CMK (cell line): ENCODE measurements at regions not wholly inside any gene's neighbourhood (a gene's known extent, or its start where the extent isn't known, plus 50 kb on each side); places are given as distances from the start of the nearest gene placed in this dataset.
"Not testable (repeated sequence)": the region's sequence is repeated elsewhere in the genome, so short reads cannot be mapped to it uniquely, and the experiment has no call there.

Source experiments
- DNase-seq: peaks from one replicate; pipeline ENCODE4 v3.0.0-alpha.2; 2010; ENCODE audit warnings: low read depth

- DNase-seq: no peak
Observed at GRCh38 chr9:86614871-86615849, 260.9 kb upstream of the TUT7 start.

GRCh38 chr9:86613943-86614342, 259.7 kb upstream of the TUT7 start:
- no peak for DNase-seq

GRCh38 chr9:86611534-86611933, 257.3 kb upstream of the TUT7 start:
- not testable (repeated sequence) for DNase-seq

- DNase-seq: no peak
Observed at GRCh38 chr9:86605303-86605702, 251.1 kb upstream of the TUT7 start.

DNA sequence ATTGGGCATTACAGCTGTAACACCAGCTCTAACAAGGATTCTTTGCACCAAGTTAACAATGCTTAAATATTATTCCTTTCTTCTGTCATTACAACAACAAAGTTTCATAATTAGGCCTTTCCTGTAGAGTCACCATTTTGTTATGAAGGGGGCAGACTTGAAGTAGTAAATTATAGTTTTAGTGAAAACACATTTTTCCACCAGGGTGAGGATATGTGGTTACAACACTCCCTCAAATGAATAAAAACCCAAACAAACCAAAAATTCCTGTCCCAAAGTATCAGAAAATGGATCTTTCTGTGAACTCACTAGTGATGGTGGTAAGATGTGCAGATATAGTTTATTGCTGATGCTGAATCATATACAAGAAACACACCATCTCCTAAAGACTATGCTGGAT, 250.5 kb upstream of the TUT7 start:
- DNase-seq: no peak

- DNase-seq: no peak
Observed at GRCh38 chr9:86602715-86603114, 248.5 kb upstream of the TUT7 start.

GRCh38 chr9:86601697-86602096, 247.5 kb upstream of the TUT7 start:
- no peak for DNase-seq

GRCh38 chr9:86600977-86601376, 246.8 kb upstream of the TUT7 start:
- no peak for DNase-seq

DNA sequence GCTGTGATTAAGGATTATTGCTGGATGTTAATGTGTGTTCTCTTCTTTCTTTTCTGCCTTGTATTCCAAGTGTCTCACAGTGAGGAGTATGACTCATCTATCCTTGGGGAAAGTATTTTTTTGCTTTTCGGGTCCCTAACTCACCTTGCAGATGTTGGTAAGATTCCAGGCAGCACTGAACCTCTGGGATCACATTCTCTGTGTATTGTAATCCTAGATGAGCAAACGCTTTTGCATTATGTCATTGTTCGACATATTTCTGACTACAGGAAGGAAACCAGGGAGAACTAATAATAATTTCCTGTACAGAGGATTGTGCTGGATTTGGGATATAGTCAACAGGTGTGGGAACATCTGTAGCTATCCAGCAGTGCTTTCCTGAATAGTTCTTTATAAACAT, 246.1 kb upstream of the TUT7 start:
- no peak for DNase-seq

DNA sequence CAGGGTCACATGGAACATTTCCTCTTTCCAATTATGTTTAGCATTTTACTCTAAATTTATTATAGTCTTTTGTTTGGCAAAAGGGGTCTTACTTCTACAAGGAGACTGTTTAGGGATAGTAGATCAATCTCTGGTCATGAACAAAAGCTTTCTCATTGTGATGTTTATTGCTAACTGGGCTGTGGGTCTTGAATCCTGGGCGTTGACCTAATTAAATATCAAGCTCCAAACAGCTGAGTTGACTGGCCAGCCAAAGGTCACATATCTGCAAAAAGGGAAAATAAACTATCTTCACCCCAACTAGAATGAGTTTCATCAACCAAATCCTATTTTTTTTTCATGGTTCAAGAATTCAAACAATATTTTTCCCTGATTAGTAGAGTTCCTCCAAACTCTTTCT, 245.4 kb upstream of the TUT7 start:
- DNase-seq: no peak

- DNase-seq: no peak
Observed at GRCh38 chr9:86598411-86599239, 244.4 kb upstream of the TUT7 start.

DNA sequence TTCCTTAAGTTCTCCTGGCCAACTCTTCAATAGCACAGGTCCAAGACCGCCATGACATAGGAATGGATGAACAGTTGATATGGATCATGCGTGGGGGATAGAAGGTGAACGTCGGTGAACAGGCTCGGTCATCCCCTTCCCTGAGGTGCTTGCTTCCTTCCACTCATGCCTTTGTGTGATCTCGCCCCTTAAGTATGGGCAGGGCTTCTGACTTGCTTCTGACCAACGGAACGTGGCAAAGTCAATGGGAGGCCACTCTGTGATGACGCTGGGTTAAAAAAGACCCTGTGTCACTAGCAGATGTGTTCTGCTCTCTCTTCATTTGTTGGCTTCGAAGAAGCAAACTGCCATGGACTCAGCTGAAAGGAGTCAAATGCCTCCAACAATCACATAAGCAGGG, 240.5 kb upstream of the TUT7 start:
- no peak for DNase-seq

GRCh38 chr9:86591472-86591871, 237.3 kb upstream of the TUT7 start:
- DNase-seq: no peak

DNA sequence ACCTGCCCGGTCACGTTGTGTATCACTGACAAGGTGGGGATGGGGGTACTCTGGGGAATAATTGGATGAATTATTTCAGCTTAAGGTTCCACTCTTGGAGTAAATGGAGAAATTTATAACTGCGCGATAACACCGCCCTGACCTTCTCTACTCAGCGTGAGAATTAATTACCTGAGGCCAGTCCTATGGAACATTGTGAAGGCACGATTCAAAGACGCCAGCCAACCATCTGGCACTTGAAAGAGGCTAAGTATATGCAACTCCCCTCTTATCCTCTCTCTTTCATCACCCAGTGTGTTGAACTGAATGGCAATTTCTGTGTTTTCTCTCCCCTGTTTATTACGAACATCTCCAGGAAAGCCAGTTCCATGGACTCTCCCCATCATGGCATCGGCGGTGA, 235.5 kb upstream of the TUT7 start:
- DNase-seq: no peak

DNA sequence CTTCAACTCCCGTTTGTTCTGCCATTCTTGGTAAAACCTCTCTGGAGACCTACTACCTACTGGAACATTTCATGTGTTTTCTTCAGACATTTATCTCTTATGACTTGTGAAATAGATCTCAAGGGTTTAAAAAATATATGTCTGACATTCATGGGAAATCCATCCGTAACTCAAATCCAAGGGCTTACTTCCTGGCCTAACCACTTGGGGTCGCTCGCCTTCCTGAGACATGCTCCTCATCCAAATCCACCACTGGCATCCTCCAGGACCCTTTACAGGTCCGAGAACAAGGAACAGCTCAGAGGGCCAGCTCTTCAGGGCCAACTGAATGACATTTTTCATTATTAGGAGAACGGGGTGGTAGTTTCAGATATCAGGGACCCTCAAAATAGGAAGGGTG, 235.1 kb upstream of the TUT7 start:
- no peak for DNase-seq

DNA sequence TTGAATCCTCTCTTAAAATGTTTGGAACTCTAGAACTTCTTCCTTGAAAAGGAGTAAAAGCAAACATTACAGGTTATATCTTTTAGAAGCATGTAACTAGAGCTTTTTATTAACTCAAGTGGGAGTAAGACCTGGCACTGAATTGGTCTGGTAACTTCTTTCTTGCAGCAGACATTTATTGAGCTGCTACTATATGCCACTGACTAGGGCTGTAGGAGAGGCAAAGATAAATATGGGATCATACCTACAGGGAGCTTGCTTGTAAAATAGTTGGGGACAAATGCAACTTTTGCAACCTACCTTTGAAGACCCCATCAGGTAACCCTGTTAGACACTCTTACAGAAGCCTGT, 231.9 kb upstream of the TUT7 start:
- DNase-seq: no peak

DNA sequence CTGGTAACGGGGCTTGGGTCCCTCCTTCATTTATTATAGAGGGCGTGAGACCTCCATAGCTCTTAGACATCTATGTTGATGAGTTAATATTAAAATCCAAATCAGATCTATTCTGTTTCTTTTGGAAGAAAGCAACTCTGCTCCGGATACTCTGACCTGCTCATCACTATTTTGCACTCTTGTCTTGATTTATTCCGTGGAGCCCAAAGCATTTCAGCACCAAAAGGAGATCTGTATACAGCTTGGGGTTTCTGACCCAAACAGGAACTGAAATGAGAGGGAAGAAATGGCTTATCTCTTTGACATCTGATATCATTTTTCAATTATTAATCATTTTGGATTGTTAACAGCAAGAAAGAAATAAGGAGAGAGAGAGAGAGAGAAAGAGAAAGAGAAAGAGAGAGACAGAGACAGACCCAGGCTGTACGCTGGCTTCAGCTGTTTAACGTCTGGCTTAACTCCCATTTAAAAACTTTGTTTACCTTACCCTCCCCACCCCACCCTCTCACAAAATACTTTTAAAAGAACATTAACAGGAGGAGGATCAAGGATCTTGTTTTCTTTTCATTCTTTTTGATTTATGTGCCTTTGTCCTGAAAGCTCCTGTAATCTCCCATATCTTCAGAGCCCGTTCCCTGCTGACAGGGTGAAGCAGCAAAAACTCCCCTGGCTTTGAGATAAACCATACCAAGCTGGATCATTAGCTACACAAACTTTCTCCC, 231.4 kb upstream of the TUT7 start:
- no peak for DNase-seq

GRCh38 chr9:86580688-86581087, 226.5 kb upstream of the TUT7 start:
- DNase-seq: no peak

GRCh38 chr9:86578722-86579121, 224.5 kb upstream of the TUT7 start:
- no peak for DNase-seq

GRCh38 chr9:86577420-86578333, 223.5 kb upstream of the TUT7 start:
- no peak for DNase-seq

DNA sequence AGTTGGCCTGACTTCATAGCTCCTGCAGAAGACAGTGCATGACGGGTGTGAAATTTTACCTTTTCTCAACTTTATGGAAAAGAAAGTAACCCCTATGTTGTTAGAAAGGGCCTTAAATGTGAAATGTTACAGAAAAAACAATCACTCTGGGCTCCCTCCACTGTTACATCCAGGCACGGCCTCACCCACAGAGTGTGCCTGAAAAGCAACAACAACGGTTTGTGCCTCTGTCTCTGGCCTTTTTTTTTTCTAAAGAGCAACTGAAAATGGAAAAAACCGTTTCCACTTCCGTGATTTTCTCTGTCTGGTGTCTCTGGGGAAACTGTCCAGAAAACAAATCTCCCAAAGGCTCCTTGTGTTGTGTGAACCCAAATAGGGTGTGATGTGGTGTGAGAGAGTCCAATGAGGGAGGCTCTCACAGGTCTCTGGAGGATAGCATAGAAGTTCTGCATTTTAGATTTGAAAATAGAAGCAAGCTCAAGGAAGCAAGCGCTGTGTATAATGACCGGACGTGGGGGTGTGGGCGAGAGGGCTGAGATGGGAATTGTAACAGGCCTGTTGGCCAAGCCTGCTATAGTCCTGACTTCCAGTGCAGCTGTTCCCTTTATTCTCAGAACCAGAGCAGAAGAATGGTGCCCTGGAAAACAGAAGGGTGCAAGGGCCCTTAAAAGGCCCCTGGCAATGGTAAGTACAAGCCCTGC, 221.8 kb upstream of the TUT7 start:
- DNase-seq: no peak
